Stimulated activated CD4-positive, alpha-beta T cell treated with anti-CD3 and anti-CD28 coated beads, TNF-alpha, amount 100 ng/mL, for 24 hours (primary cell): ENCODE measurements at regions not wholly inside any gene's neighbourhood (a gene's known extent, or its start where the extent isn't known, plus 50 kb on each side); places are given as distances from the start of the nearest gene placed in this dataset.

Experiments used
- DNase-seq, 3 experiments: peaks; one replicate each; pipeline ENCODE4 v3.0.0-alpha.2; 2020; ENCODE audit warnings: low read depth in 3 of 3

- DNase-seq = no peak
These were observed 193.0 kb downstream of the URB2 start for GRCh38 chr1:229819091-229819490.

- no peak for DNase-seq
These were observed 196.0 kb downstream of the URB2 start for GRCh38 chr1:229822026-229822425.

DNA sequence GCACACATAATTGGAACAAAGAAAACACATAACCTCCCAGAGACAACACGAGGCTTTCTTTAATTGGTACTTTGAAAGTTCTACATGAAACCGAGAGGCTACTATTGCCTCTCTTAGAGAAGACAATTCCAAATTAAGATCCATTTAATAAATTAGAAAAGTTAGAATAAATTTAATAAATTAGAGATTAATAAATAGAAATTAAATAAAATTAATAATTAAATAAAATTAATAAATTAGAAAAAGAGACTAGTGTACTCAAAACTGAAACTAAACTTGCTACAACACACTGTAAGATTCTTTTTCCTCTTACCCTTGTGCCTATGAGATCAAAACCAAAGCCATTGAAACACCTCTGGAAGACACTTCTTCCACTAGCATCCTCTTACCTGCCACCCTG lies 199.0 kb downstream of the URB2 start:
- DNase-seq = no peak

DNA sequence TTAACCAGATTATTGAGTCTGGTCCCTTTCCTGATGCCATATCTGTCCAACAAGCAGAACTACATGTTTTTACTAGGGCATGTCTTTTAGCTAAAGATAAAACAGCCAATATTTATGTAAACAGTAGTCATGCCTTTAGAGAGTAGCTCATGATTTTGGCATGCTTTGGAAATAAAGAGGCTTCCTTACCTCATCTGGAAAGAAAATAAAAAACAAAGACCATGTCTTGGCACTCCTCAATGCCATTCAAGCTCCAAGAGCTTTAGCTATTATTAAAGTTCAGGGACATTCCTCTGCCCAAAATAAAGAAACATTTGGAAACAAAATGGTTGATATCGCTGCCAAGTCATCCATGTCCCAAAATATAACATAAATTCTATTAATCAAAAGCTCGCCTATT lies 202.4 kb downstream of the URB2 start:
- DNase-seq = no peak

DNA sequence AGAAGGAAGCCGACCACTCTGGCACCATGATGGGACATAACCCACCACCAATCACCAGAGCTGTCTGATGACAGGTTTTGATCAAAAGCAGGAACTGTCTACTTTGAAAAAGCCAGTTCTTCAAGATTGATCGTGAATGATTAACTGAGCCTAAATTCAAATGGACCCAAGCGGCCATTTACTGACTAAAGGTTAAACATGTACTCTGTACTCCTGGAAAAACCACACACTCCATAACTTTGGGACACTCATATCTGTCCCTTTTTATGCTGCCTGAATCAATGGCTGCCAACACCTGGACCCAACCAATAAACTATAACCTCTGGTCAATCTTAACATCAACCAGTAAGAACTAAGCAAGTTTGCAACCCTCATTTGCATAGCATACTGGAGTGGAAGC lies 206.6 kb downstream of the URB2 start:
- DNase-seq = no peak

DNA sequence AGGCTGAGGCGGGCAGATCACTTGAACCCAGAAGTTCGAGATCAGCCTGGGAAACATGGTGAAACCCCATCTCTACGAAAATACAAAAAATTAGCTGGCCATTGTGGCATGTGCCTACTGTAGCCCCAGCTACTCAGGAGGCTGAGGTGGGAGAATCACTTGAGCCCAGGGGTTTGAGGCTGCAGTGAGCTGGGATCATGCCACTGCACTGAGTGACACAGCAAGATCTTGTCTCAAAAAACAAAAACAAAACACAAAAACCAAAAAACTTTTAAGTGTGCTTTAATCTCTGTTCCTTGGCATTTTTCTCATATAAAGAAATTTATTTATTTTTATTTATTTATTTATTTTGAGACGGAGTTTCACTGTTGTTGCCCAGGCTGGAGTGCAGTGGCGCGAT lies 208.2 kb downstream of the URB2 start:
- DNase-seq = no peak

GRCh38 chr1:229835226-229835625 lies 209.2 kb downstream of the URB2 start:
- no peak for DNase-seq

GRCh38 chr1:229836324-229836723 lies 210.3 kb downstream of the URB2 start:
- no peak for DNase-seq

- no peak for DNase-seq
These were observed 212.2 kb downstream of the URB2 start for GRCh38 chr1:229838204-229838603.

DNA sequence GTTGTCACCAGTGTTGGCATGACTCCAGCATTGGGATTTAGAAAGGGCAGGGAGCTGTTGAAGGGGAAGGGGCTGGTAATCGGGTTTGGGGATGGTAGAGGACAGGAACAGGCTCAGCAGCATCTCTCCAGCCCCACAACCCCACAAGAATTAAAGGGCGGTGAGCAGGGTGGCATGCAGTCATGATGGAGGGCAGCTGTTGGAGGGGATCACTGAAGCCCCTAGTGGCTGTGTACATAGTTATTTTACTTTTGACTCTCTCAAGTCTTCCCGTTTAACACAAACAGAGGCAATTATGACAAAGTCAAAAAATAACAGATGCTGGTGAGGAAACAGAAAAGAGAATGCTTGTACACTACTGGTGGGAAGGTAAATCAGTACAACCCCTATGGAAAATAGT lies 213.8 kb downstream of the URB2 start:
- DNase-seq = no peak

GRCh38 chr1:229841230-229841629 lies 215.2 kb downstream of the URB2 start:
- no peak for DNase-seq

- no peak for DNase-seq
These were observed 216.5 kb downstream of the URB2 start for GRCh38 chr1:229842302-229843255.

DNA sequence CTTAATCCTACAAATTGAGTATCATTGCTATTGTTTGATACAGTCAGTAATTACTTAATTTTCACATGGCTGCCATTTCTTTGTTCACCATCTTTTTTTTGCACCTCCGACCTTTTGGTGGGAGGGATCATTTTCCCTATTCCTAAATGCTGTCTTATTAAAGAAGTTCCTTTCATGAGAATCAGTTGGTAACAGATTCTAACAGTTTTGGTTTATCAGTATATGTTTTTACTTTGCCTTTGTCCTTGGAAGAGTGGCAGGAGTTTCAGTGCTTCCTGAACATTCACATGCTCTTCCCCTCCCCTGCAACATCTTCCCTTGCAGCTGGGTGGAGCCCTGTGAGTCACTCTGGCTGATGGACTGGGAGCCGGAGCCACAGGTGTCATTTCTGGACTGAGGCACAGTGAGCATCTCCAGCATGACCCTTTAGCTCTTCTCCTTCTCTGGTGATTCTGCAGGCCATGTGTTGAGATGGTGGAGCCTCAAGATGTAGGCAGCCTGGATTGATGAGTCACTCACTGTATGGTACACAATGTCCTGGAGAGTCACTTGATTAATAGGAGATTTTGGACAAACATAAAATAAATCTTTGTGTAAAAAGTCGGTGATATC lies 217.7 kb downstream of the URB2 start:
- DNase-seq = no peak

DNA sequence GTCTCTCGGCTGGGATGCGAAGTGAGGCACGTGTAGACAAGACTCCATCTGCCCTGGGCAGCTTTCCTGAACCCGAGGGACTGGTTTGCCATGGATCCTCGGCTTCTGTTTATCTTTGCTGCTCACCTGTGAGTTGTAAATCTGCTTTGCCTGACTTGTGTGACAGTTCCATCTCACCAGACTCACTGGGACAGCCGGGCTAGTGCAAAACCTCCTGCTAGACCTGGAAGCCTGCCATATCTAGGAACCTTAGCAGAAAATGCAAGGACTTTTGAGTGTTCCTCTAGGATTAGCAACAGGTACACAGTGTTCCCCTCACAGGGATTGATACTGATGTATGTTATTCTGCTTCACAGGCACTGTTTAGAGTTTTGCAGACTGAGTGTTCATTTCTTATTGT lies 218.6 kb downstream of the URB2 start:
- no peak for DNase-seq

- no peak for DNase-seq
These were observed 219.5 kb downstream of the URB2 start for GRCh38 chr1:229845410-229846138.

GRCh38 chr1:229846351-229846750 lies 220.3 kb downstream of the URB2 start:
- no peak for DNase-seq

DNA sequence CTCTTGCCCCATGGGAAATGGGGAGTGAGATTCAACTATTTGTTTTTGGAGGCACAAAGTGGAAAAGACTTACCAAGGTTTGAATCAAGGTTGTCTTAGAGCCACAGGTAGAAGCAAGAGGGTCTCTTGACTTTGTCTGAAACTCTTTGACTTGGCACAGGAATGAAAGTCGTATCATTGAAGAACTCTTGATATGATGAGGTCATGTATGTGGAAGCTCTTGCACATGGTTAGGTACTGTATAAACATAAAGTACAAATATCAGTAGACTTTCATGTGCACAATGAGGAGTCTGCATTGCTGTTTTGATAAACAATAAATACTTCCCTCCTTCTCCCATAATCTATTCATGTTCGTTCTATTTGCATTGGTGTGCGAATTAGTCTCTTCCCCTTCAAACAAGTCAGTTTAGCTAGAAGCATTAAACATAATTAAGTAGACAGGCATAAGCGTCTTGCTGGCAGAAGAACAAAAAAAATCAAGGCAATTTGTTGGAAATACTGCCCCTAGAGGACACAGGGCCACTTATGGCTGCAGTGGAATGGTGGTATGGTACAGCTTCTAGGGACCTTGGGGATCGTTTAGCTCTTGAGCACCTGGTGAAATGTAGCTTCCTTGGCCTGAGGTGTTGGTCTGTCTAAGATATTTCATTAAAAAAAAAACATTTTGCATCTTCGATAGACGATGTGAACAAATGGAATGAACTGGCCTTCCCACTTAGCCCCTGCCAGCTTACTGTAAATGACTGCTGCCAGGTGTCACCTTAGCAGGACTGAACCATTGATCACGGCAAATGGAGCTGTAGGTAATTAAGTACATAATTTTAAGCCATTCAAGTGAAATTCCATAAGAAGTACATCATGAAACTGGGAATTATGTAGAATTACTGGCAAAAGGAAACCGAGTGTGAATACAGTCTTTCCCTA lies 218.0 kb upstream of the GALNT2 start:
- no peak for DNase-seq

DNA sequence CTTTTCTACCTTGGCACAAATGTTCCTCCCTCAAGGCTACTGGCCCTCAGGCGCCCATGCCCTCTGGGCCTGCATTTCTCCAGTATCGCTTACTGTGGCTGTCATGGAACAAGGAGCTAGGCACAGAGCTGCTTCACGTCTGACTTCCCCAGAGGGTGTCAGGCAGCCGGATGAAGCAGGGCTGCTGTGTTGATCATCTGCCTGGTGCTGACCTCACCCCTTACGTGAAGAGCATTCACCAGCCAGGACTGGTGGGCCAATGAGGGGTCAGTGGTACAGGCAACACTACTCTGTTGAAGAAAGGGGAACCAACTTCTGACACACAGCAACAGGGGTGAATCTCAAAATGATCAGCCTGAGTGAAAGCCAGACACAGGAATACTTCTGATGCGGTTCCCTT lies 215.5 kb upstream of the GALNT2 start:
- no peak for DNase-seq

GRCh38 chr1:229853751-229854150 lies 213.3 kb upstream of the GALNT2 start:
- no peak for DNase-seq

DNA sequence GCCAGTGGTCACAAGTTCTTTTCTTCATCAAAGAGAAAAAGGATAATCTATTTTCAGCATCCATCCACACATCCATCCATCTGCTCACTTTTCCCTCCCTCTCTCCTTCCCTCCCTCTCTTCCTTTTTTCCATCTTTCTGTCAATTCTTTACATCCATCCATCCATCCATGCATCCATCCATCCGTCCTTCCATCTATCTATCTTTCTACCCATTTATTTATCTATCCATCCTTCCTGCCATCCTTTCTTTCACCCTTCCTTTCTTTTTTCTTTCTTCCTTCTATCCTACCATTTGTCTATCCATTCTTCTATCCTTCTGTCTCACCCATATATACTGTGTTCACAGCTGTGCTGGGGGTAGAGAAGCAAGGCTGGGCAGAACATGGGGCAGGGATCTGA lies 212.4 kb upstream of the GALNT2 start:
- no peak for DNase-seq

DNA sequence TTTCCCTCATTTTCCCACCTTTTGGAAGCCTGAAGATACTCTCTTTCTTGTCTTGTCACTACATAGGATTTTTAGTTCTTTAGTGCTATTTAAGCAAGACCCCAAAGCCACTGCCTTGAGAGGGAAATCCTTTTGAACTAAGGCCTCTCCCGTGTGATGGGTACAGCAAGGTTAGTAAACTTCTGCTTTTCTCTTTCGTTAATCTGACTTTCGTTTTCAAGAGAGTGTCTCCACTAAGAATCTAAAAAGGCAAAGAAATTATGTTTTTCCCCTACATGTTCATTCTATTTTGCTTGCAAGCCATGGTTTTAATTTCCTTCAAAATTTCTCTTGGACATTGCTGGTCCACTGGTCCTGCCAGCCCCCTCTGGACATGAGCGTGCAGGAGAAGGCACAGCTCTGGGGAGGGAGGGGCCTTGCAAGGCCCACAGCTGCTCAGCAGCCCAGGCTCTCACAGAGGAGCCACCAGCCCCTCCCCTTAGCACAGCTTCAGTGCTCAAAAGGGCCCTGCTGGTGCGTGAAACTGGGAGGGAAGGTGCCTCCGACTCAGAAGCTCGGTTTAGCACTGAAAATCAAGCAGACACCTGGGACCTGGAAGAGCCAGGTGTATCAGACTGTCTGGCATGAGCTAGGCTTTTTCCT lies 210.9 kb upstream of the GALNT2 start:
- no peak for DNase-seq
